ENCODE measurements at regions not wholly inside any gene's neighbourhood (a gene's known extent, or its start where the extent isn't known, plus 50 kb on each side); places are given as distances from the start of the nearest gene placed in this dataset.

- Histone ChIP-seq H4K5ac (ENCODE audit: low read depth, low read length) (no peak overlapping the region), H3K79me1 (ENCODE audit: low read depth in 1 of 2, low read length in 2 of 2) (no peaks in the 10 kb centered on the region), H2BK5ac (ENCODE audit: low read depth, low read length, poor library complexity, severe bottlenecking) (no peak overlapping the region), H2AFZ (replicated peaks; ENCODE audit: low read length, poor library complexity) (no peak overlapping the region), H3K27me3 (ENCODE audit: control insufficient read depth, insufficient read depth, low read length) (no peaks in the 10 kb centered on the region), H3K9ac (ENCODE audit: low read depth, low read length) (no peak overlapping the region), H3K4me2 (ENCODE audit: low read depth, low read length) (no peak overlapping the region), H3K23ac (ENCODE audit: low read depth, low read length) (no peak overlapping the region), H3K9me1 (ENCODE audit: insufficient read depth, low read length) (no peaks in the 10 kb centered on the region), H2BK15ac (ENCODE audit: low read depth, low read length) (no peak overlapping the region), H2BK120ac (ENCODE audit: low read depth, low read length) (no peak overlapping the region), H3K18ac (ENCODE audit: low read depth, low read length) (no peak overlapping the region), H3K4me3 (ENCODE audit: insufficient read depth, low read depth, low read length) (no peak overlapping the region), H3K27ac (ENCODE audit: insufficient read depth, low read length) (no peak overlapping the region), H3K14ac (replicated peaks; ENCODE audit: low read depth, low read length) (no peak overlapping the region), H2BK20ac (ENCODE audit: low read depth, low read length) (no peak overlapping the region), H3K9me3 (ENCODE audit: control insufficient read depth, insufficient read depth, low read length) (no peaks in the 10 kb centered on the region), H4K91ac (ENCODE audit: insufficient read depth, low read depth, low read length) (no peak overlapping the region), H3K56ac (ENCODE audit: extremely low read depth, insufficient read depth, low read length) (no peak overlapping the region), H3K36me3 (ENCODE audit: control insufficient read depth, insufficient read depth, low read length) (no peaks in the 10 kb centered on the region), H2AK9ac (replicated peaks; ENCODE audit: low read depth, low read length, poor library complexity) (no peak overlapping the region), H4K20me1 (ENCODE audit: insufficient read depth, low read length) (no peaks in the 10 kb centered on the region), H2AK5ac (ENCODE audit: low read depth, low read length) (no peak overlapping the region), H3K4ac (ENCODE audit: low read depth, low read length) (no peak overlapping the region), H3K4me1 (ENCODE audit: control insufficient read depth, insufficient read depth, low read length) (no peaks in the 10 kb centered on the region), H4K8ac (ENCODE audit: low read depth in 2 of 2, low read length in 2 of 2) (no peak overlapping the region)
- TF ChIP-seq CEBPB (IDR thresholded peaks at IDR 0.05; ENCODE audit: low read depth, low read length) = no peak
- DNase-seq = no peak
- no TSS peak for BruUV-seq (replicated peaks)
- dilution Hi-C loops (cut with HindIII; ENCODE audit: low sequenced_read_pairs, unreplicated experiment) (no loop called here), in situ Hi-C loops (cut with MboI; ENCODE audit: low sequenced_read_pairs) (loop anchor here (25.0 kb wide), 1 partner anchor 1105 kb away; the partner anchor contains the start of gene EFNB2), intact Hi-C loops (cut with micrococcal nuclease) (no loop called here)
- CTCF ChIA-PET = interaction anchor here (1.0 kb wide), 1 partner anchor 13 kb away, joined by 3 read pairs; no protein-coding TSS in a partner anchor
- ATAC-seq (ENCODE audit: low read depth) = no peak
- WGBS, 2 experiments (ENCODE audit: extremely low coverage in 2 of 2, insufficient read length in 1 of 2) = no CpG with 5 or more reads among the region's 2 CpGs
- POLR2A ChIA-PET (ENCODE audit: unreplicated experiment) = no interaction called here
Observed at GRCh38 chr13:105432438-105432837, 1103.0 kb downstream of the EFNB2 start.

All from IMR-90 (cell line).